Activated T-cell treated with anti-CD3 and anti-CD28 coated beads, Interleukin-2, amount 50 U/mL, for 72 hours (primary cell): ENCODE measurements at regions not wholly inside any gene's neighbourhood (a gene's known extent, or its start where the extent isn't known, plus 50 kb on each side); places are given as distances from the start of the nearest gene placed in this dataset.

Experiments used
- ATAC-seq, 2 donors: fragments of 150-1000 bp; cut with Tn5 transposase; replicated peaks in 1 of 2; 2 replicates each; pipeline ENCODE4 v1.10.0; 2021; ENCODE audit warnings: moderate library complexity in 2 of 2, mild to moderate bottlenecking in 1 of 2
- DNase-seq, 2 donors: peaks; one replicate each; pipeline ENCODE4 v3.0.0; 2021 to 2022; ENCODE audit warnings: mixed read lengths in 1 of 2
- H3K27ac Mint-ChIP-seq: one replicate; pipeline ENCODE4 v1.8.0; 2022; ENCODE audit warnings: mild to moderate bottlenecking, moderate library complexity, mixed read lengths
- H3K27me3 Mint-ChIP-seq: one replicate; pipeline ENCODE4 v1.8.0; 2022; ENCODE audit warnings: low read depth, mixed read lengths
- H3K36me3 Mint-ChIP-seq, 2 donors: one replicate each; pipeline ENCODE4 v1.8.0; 2022; ENCODE audit warnings: mixed read lengths in 2 of 2, mild to moderate bottlenecking in 1 of 2; ENCODE audit not compliant: insufficient read depth in 2 of 2
- H3K4me1 Mint-ChIP-seq: one replicate; pipeline ENCODE4 v1.8.0; 2022; ENCODE audit warnings: low read depth, mixed read lengths
- H3K4me3 Mint-ChIP-seq, 2 donors: one replicate each; pipeline ENCODE4 v1.8.0; 2022; ENCODE audit warnings: mild to moderate bottlenecking in 2 of 2, mixed read lengths in 2 of 2, moderate library complexity in 2 of 2
- H3K9me3 Mint-ChIP-seq, 2 donors: one replicate each; pipeline ENCODE4 v1.8.0; 2022; ENCODE audit warnings: mixed read lengths in 2 of 2

GRCh38 chr1:96308314-96308713 lies 413.3 kb upstream of the PTBP2 start:
- no peak overlapping the region for H3K4me3 Mint-ChIP-seq
- ATAC-seq: no peak
- DNase-seq: no peak
- H3K27me3 Mint-ChIP-seq: no peaks in the 10 kb centered on the region
- H3K4me1 Mint-ChIP-seq: no peaks in the 10 kb centered on the region
- H3K36me3 Mint-ChIP-seq: no peaks in the 10 kb centered on the region
- peaks cover 0 to 2% of the 10 kb centered on the region in 2 donors for H3K9me3 Mint-ChIP-seq
- H3K27ac Mint-ChIP-seq: no peak overlapping the region

GRCh38 chr1:96309783-96310182 lies 411.8 kb upstream of the PTBP2 start:
- Mint-ChIP-seq H3K27ac (no peak overlapping the region), H3K9me3 (peaks cover 0 to 2% of the 10 kb centered on the region in 2 donors), H3K4me3 (no peak overlapping the region), H3K36me3 (no peaks in the 10 kb centered on the region), H3K27me3 (no peaks in the 10 kb centered on the region), H3K4me1 (no peaks in the 10 kb centered on the region)
- ATAC-seq: no peak
- no peak for DNase-seq

GRCh38 chr1:96313216-96313615 lies 408.4 kb upstream of the PTBP2 start:
- Mint-ChIP-seq H3K27me3 (no peaks in the 10 kb centered on the region), H3K9me3 (peaks cover 0 to 2% of the 10 kb centered on the region in 2 donors), H3K27ac (no peak overlapping the region), H3K4me1 (no peaks in the 10 kb centered on the region), H3K4me3 (no peak overlapping the region), H3K36me3 (no peaks in the 10 kb centered on the region)
- DNase-seq (no peak), ATAC-seq (no peak)

GRCh38 chr1:96329121-96329520 lies 392.5 kb upstream of the PTBP2 start:
- Mint-ChIP-seq H3K4me1 (no peaks in the 10 kb centered on the region), H3K27me3 (no peaks in the 10 kb centered on the region), H3K9me3 (peaks cover 9 to 12% of the 10 kb centered on the region in 2 donors), H3K36me3 (no peaks in the 10 kb centered on the region), H3K4me3 (no peak overlapping the region), H3K27ac (no peak overlapping the region)
- DNase-seq (no peak), ATAC-seq (no peak)

GRCh38 chr1:96331596-96331995 lies 390.0 kb upstream of the PTBP2 start:
- no peak for ATAC-seq
- no peak for DNase-seq
- Mint-ChIP-seq H3K27ac (no peak overlapping the region), H3K36me3 (no peaks in the 10 kb centered on the region), H3K4me3 (no peak overlapping the region), H3K9me3 (peaks cover 9 to 12% of the 10 kb centered on the region in 2 donors), H3K27me3 (no peaks in the 10 kb centered on the region), H3K4me1 (no peaks in the 10 kb centered on the region)

- H3K27me3 Mint-ChIP-seq: no peaks in the 10 kb centered on the region
- no peak overlapping the region for H3K4me3 Mint-ChIP-seq
- H3K4me1 Mint-ChIP-seq: no peaks in the 10 kb centered on the region
- H3K27ac Mint-ChIP-seq: peak overlapping the region; percentile 3
- no peak for DNase-seq
- no peak for ATAC-seq
- peaks cover 8 to 11% of the 10 kb centered on the region in 2 donors for H3K9me3 Mint-ChIP-seq
- no peaks in the 10 kb centered on the region for H3K36me3 Mint-ChIP-seq
These were observed 387.9 kb upstream of the PTBP2 start for GRCh38 chr1:96333522-96334235.

GRCh38 chr1:96334236-96334557 lies 387.4 kb upstream of the PTBP2 start:
- H3K36me3 Mint-ChIP-seq: no peaks in the 10 kb centered on the region
- no peak overlapping the region for H3K4me3 Mint-ChIP-seq
- H3K4me1 Mint-ChIP-seq: no peaks in the 10 kb centered on the region
- H3K27ac Mint-ChIP-seq: no peak overlapping the region
- no peaks in the 10 kb centered on the region for H3K27me3 Mint-ChIP-seq
- DNase-seq (no peak), ATAC-seq (no peak)
- peaks cover 8 to 11% of the 10 kb centered on the region in 2 donors for H3K9me3 Mint-ChIP-seq

GRCh38 chr1:96338622-96339021 lies 383.0 kb upstream of the PTBP2 start:
- peaks cover 4 to 5% of the 10 kb centered on the region in 2 donors for H3K9me3 Mint-ChIP-seq
- H3K4me1 Mint-ChIP-seq: no peaks in the 10 kb centered on the region
- H3K4me3 Mint-ChIP-seq: no peak overlapping the region

GRCh38 chr1:96340686-96341085 lies 380.9 kb upstream of the PTBP2 start:
- H3K9me3 Mint-ChIP-seq: peaks cover 6 to 7% of the 10 kb centered on the region in 2 donors
- H3K36me3 Mint-ChIP-seq: no peaks in the 10 kb centered on the region

More at GRCh38 chr1:96338622-96339021, 383.0 kb upstream of the PTBP2 start:
- ATAC-seq: no peak
- H3K27ac Mint-ChIP-seq: no peak overlapping the region
- no peak for DNase-seq
- H3K27me3 Mint-ChIP-seq: no peaks in the 10 kb centered on the region
- H3K36me3 Mint-ChIP-seq: no peaks in the 10 kb centered on the region

GRCh38 chr1:96346719-96347118 lies 374.9 kb upstream of the PTBP2 start:
- no peak for ATAC-seq
- H3K4me3 Mint-ChIP-seq: no peak overlapping the region
- H3K27me3 Mint-ChIP-seq: no peaks in the 10 kb centered on the region
- no peaks in the 10 kb centered on the region for H3K4me1 Mint-ChIP-seq
- no peak overlapping the region for H3K27ac Mint-ChIP-seq
- H3K36me3 Mint-ChIP-seq: no peaks in the 10 kb centered on the region
- peaks cover 2 to 5% of the 10 kb centered on the region in 2 donors for H3K9me3 Mint-ChIP-seq
- no peak for DNase-seq

More at GRCh38 chr1:96340686-96341085, 380.9 kb upstream of the PTBP2 start:
- no peak for DNase-seq
- no peak for ATAC-seq
- no peaks in the 10 kb centered on the region for H3K4me1 Mint-ChIP-seq
- H3K27ac Mint-ChIP-seq: no peak overlapping the region
- no peak overlapping the region for H3K4me3 Mint-ChIP-seq
- H3K27me3 Mint-ChIP-seq: no peaks in the 10 kb centered on the region

- peaks cover 2 to 5% of the 10 kb centered on the region in 2 donors for H3K9me3 Mint-ChIP-seq
- DNase-seq: no peak
- no peaks in the 10 kb centered on the region for H3K36me3 Mint-ChIP-seq
- no peaks in the 10 kb centered on the region for H3K4me1 Mint-ChIP-seq
- no peak for ATAC-seq
- H3K27me3 Mint-ChIP-seq: peaks cover 10% of the 10 kb centered on the region
- no peak overlapping the region for H3K27ac Mint-ChIP-seq
- no peak overlapping the region for H3K4me3 Mint-ChIP-seq
These were observed 371.7 kb upstream of the PTBP2 start for GRCh38 chr1:96349896-96350295.

- peaks cover 2 to 5% of the 10 kb centered on the region in 2 donors for H3K9me3 Mint-ChIP-seq
- DNase-seq (no peak), ATAC-seq (no peak)
- no peaks in the 10 kb centered on the region for H3K36me3 Mint-ChIP-seq
- H3K4me3 Mint-ChIP-seq: no peak overlapping the region
- H3K27ac Mint-ChIP-seq: no peak overlapping the region
- H3K27me3 Mint-ChIP-seq: peaks cover 12% of the 10 kb centered on the region
- no peaks in the 10 kb centered on the region for H3K4me1 Mint-ChIP-seq
These were observed 368.9 kb upstream of the PTBP2 start for GRCh38 chr1:96352733-96353132.

- DNase-seq (no peak), ATAC-seq (no peak)
- Mint-ChIP-seq H3K4me3 (no peak overlapping the region), H3K9me3 (peaks cover 2 to 5% of the 10 kb centered on the region in 2 donors), H3K36me3 (no peaks in the 10 kb centered on the region), H3K4me1 (no peaks in the 10 kb centered on the region), H3K27me3 (peaks cover 12% of the 10 kb centered on the region), H3K27ac (no peak overlapping the region)
These were observed 366.1 kb upstream of the PTBP2 start for GRCh38 chr1:96355521-96355920.

- Mint-ChIP-seq H3K27ac (no peak overlapping the region), H3K36me3 (no peaks in the 10 kb centered on the region), H3K4me1 (no peaks in the 10 kb centered on the region), H3K4me3 (no peak overlapping the region), H3K9me3 (peaks cover 2 to 5% of the 10 kb centered on the region in 2 donors), H3K27me3 (peaks cover 14% of the 10 kb centered on the region)
- DNase-seq (no peak), ATAC-seq (no peak)
These were observed 365.6 kb upstream of the PTBP2 start for GRCh38 chr1:96355961-96356360.
